Superior temporal gyrus (tissue), 1 donor: ENCODE measurements at regions not wholly inside any gene's neighbourhood (a gene's known extent, or its start where the extent isn't known, plus 50 kb on each side); places are given as distances from the start of the nearest gene placed in this dataset.

ENCODE experiments used
- DNase-seq: peaks from one replicate; pipeline ENCODE4 v3.0.0-alpha.2; 2016; ENCODE audit errors: extremely low spot score

GRCh38 chr13:74000876-74001275 lies 133.3 kb downstream of the KLF12 start:
- no peak for DNase-seq

- no peak for DNase-seq
These were observed 135.6 kb downstream of the KLF12 start for GRCh38 chr13:73998631-73999030.

DNA sequence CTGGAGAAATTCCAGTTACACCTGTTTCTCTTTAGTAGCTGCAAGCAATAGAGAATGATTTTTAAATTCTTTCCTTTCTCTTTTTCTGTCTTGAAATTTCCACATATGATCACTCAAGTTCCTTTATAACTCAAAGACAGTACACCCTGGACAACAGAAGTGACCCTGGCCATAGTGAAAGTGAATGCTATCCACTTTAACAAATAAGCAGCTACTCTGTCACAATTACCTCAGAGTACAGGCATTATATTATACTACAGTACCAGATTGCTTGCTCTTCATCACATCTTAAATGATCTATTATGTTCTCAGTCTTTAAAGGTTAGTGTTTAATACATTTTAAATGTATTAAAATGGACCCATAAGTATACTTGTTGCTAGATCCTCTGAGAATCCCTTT lies 136.2 kb downstream of the KLF12 start:
- no peak for DNase-seq

- no peak for DNase-seq
These were observed 137.6 kb downstream of the KLF12 start for GRCh38 chr13:73996569-73996968.

- DNase-seq: no peak
These were observed 138.5 kb downstream of the KLF12 start for GRCh38 chr13:73995736-73996135.

- DNase-seq: no peak
These were observed 140.5 kb downstream of the KLF12 start for GRCh38 chr13:73993661-73994060.

DNA sequence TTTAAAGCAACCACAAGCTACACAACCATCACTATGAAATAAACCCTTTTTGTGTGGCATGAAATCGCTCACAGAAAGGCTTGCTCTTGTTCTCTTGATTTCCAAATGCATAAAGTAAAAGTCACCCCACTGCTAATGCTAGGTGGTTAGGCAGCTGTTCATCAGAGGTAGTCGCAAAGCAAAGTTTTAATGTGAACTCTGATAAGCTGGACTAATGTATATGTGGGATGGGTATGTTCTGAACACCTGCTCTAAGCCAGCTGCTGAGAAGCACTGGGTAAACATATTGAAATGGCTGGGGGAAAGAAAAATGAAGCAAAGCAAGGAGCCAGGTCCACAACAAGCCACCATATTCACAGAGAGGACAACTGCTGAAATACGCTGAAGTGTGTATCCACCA lies 142.3 kb downstream of the KLF12 start:
- no peak for DNase-seq

DNA sequence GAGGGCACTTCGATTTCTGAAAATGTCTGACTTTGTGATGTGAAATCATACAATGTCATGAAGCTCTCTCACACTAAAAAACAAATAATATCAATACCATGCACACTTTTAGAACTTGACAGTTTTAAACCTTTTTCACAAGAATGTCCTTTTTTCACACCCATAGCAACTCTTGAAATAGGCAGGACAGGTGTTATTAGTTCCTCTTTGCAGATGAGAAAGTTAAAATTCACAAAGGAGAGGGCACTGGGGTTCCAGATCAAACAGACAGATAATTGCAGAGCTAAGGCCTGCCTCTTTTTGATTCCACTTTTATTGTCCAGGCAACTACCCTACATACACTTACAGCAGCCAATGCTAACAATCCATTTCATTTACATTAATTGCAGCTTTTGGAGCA lies 142.8 kb downstream of the KLF12 start:
- DNase-seq: no peak

GRCh38 chr13:73989244-73989843 lies 144.9 kb downstream of the KLF12 start:
- DNase-seq: no peak

DNA sequence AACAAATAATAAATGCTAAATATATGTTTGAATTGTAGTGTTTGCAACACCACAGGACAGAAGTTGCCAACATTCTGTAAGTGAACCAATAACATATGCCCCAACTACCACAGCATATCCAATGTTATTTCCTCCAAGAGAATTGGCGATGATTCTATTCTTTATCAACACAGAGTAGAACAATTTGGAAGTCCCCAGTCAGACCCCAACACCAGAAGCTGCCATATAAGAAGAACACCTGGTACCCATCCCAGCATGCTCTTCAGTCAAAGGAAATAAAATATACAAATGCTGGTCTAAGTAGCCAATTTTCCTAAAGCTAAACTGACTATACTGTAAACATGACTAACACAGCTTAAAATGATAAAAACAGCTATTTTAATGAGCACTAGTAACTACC lies 145.7 kb downstream of the KLF12 start:
- DNase-seq: no peak

DNA sequence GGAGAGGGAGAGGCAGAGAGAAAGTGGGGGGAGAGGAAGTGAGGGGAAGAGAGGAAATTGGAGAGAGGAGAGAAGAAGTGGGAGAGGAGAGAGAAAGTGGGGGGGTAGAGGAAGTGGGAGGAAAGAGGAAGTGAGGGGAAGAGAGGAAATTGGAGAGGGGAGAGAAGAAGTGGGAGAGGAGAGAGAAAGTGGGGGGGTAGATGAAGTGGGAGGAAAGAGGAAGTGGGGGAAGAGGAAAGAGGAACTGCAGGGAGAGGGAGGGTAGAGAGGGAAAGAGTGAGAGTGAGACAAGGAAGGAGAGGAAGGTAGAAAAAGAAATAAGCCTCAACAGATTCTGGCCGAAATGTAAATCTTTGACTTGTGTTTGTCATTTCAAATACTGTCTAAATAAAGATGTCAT lies 146.6 kb downstream of the KLF12 start:
- no peak for DNase-seq

DNA sequence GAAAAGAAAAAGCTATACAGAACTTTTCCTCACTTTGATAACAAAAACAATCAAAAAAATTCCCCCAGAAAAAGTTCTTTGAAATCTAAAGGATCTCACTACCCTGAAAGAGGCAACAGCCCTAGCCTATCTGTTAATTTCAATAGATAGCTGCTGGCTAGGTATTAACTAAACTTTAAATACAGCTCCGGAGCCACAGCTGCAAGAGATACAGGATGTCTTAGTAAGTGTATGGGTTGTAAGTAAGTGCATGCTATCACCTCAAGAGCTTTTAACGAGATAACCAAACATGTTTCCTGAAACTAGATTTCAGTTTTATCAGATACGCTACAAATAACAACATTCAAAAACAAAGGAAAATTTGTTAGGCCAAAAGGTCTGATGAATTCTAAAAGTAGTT lies 148.4 kb downstream of the KLF12 start:
- no peak for DNase-seq

- no peak for DNase-seq
These were observed 149.1 kb downstream of the KLF12 start for GRCh38 chr13:73984949-73985691.

DNA sequence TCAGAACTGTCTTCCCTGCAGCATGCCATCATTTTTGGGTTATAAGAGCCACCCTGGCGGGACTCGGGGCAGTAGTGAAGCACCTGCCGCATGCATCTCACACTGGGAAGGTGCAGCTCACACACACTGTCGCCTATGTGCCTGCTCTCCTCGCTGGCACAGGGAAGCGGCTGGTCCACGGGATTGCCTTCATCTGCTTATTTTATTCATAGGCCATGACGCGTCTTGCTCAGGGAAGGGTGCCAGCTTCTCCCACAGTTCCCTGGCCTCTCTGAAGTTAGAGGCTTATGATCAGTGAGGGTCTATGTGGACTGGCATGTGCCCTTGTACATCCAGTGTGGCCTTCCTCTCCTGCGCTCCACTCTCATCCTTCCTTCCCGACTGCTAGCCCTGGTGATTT lies 150.0 kb downstream of the KLF12 start:
- no peak for DNase-seq

DNA sequence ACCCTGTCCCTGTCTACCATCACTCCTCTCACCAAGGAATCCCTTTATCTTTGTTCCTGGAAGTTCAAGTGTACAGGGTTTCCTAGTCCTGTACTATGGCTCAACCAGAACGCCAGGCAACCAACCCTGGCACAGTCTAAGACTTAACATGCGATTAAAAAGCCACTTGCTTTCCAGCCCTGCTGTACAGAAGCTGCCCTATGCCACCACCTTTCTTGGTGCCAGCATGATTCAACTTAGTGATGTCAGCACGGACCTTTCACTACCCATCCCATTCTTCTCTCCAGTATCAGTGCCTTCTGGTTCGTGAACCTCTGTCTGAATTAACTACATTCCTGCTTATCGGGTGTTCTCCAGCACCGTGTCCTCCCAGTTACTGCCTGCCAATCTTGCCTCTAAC lies 151.1 kb downstream of the KLF12 start:
- no peak for DNase-seq

GRCh38 chr13:73981595-73981994 lies 152.6 kb downstream of the KLF12 start:
- DNase-seq: no peak

- no peak for DNase-seq
These were observed 158.4 kb downstream of the KLF12 start for GRCh38 chr13:73975767-73976166.

- no peak for DNase-seq
These were observed 160.2 kb downstream of the KLF12 start for GRCh38 chr13:73974051-73974450.

- no peak for DNase-seq
These were observed 161.0 kb downstream of the KLF12 start for GRCh38 chr13:73973156-73973555.

DNA sequence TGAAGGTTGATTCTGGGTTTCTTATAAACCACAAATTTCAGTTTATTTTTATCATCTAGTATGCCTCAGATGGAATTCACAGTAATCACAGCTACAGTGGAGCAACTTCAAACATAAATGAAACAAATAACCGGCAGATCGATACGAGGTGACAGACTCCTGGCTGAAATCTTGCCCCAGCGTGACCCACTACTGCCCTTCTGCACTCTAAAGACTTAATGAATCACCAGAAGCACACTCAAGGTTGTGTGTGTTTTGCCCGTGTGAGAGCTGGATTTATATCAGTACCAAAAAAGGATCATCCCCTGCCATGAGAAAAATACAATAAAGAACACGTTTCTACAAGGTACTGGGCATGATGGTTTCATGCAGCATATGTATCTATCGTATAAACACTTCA lies 161.7 kb downstream of the KLF12 start:
- no peak for DNase-seq

- no peak for DNase-seq
These were observed 162.7 kb downstream of the KLF12 start for GRCh38 chr13:73971481-73971880.

GRCh38 chr13:73970421-73971055 lies 163.7 kb downstream of the KLF12 start:
- peak; percentile 56 for DNase-seq
